ENCODE measurements at regions not wholly inside any gene's neighbourhood (a gene's known extent, or its start where the extent isn't known, plus 50 kb on each side); places are given as distances from the start of the nearest gene placed in this dataset.

DNA sequence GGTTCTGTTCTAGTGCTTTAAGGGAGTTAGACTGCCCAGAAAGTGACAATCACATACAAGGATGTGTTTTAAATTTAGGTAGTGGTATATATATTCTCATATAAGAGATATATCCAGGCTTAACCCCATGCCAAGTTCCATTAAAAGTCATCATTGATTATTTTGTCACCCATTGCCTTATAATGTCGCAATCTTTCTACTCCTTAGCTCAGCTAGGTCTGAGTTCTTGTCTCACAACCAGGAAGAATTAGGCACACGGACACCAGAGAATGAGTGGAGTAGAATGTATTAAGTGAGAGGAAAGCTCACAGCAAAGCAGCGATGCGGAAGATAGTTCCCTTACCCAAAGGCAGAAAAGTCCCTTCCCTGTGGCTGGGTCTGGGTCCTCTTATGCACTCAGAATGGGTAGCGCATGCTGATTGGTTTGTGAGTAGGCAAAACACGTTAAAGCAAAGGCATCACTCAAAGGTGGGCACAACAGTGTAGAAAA, 197.2 kb upstream of the AHR start:
- H3K9me3 Mint-ChIP-seq (ENCODE audit: unreplicated experiment): no peaks in the 10 kb centered on the region
- TF ChIP-seq, protein P1, sequence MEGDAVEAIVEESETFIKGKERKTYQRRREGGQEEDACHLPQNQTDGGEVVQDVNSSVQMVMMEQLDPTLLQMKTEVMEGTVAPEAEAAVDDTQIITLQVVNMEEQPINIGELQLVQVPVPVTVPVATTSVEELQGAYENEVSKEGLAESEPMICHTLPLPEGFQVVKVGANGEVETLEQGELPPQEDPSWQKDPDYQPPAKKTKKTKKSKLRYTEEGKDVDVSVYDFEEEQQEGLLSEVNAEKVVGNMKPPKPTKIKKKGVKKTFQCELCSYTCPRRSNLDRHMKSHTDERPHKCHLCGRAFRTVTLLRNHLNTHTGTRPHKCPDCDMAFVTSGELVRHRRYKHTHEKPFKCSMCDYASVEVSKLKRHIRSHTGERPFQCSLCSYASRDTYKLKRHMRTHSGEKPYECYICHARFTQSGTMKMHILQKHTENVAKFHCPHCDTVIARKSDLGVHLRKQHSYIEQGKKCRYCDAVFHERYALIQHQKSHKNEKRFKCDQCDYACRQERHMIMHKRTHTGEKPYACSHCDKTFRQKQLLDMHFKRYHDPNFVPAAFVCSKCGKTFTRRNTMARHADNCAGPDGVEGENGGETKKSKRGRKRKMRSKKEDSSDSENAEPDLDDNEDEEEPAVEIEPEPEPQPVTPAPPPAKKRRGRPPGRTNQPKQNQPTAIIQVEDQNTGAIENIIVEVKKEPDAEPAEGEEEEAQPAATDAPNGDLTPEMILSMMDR (IDR thresholded peaks at IDR 0.05; ENCODE audit: unreplicated experiment): no peak
- no peak overlapping the region for H3K4me3 Mint-ChIP-seq (ENCODE audit: unreplicated experiment)
- H3K27ac Mint-ChIP-seq (ENCODE audit: unreplicated experiment): no peak overlapping the region
- H3K36me3 Mint-ChIP-seq (ENCODE audit: low read depth, unreplicated experiment): no peaks in the 10 kb centered on the region
- no peaks in the 10 kb centered on the region for H3K27me3 Mint-ChIP-seq (ENCODE audit: unreplicated experiment)
- no peaks in the 10 kb centered on the region for H3K4me1 Mint-ChIP-seq (ENCODE audit: unreplicated experiment)
- no peak for DNase-seq (ENCODE audit: low spot score)

- Mint-ChIP-seq H3K9me3 (ENCODE audit: unreplicated experiment) (no peaks in the 10 kb centered on the region), H3K36me3 (ENCODE audit: low read depth, unreplicated experiment) (no peaks in the 10 kb centered on the region), H3K4me1 (ENCODE audit: unreplicated experiment) (no peaks in the 10 kb centered on the region), H3K27ac (ENCODE audit: unreplicated experiment) (no peak overlapping the region), H3K27me3 (ENCODE audit: unreplicated experiment) (no peaks in the 10 kb centered on the region), H3K4me3 (ENCODE audit: unreplicated experiment) (no peak overlapping the region)
- TF ChIP-seq, protein P1 (IDR thresholded peaks at IDR 0.05; ENCODE audit: unreplicated experiment): no peak
- no peak for DNase-seq (ENCODE audit: low spot score)
Observed at GRCh38 chr7:17103170-17103569, 195.3 kb upstream of the AHR start.

- H3K27ac Mint-ChIP-seq (ENCODE audit: unreplicated experiment): no peak overlapping the region
- no peaks in the 10 kb centered on the region for H3K4me1 Mint-ChIP-seq (ENCODE audit: unreplicated experiment)
- H3K4me3 Mint-ChIP-seq (ENCODE audit: unreplicated experiment): no peak overlapping the region
- H3K9me3 Mint-ChIP-seq (ENCODE audit: unreplicated experiment): no peaks in the 10 kb centered on the region
- no peaks in the 10 kb centered on the region for H3K36me3 Mint-ChIP-seq (ENCODE audit: low read depth, unreplicated experiment)
- no peaks in the 10 kb centered on the region for H3K27me3 Mint-ChIP-seq (ENCODE audit: unreplicated experiment)
- TF ChIP-seq, protein P1 (IDR thresholded peaks at IDR 0.05; ENCODE audit: unreplicated experiment): no peak
- DNase-seq (ENCODE audit: low spot score): no peak
Observed at GRCh38 chr7:17103984-17104383, 194.5 kb upstream of the AHR start.

DNA sequence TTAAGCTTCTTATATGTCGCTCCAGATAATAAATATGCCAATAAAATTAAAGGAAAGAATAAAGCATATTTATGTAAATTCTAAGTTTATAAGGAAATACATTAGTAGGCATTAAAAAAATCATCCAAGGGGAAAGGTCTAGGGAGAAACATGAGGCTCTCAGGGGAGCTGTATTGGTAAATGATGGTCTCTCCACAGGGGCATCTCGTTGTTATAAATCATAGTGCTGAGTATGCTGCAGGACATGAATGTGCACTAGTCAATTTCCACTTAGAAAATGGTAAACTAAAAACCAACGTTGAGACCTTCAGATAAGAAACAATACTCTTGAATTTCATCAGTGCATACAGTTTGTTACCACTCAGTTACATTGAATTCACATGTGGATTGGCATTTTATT, 194.0 kb upstream of the AHR start:
- no peaks in the 10 kb centered on the region for H3K36me3 Mint-ChIP-seq (ENCODE audit: low read depth, unreplicated experiment)
- no peaks in the 10 kb centered on the region for H3K9me3 Mint-ChIP-seq (ENCODE audit: unreplicated experiment)
- no peak for DNase-seq (ENCODE audit: low spot score)
- no peaks in the 10 kb centered on the region for H3K4me1 Mint-ChIP-seq (ENCODE audit: unreplicated experiment)
- H3K4me3 Mint-ChIP-seq (ENCODE audit: unreplicated experiment): no peak overlapping the region
- H3K27ac Mint-ChIP-seq (ENCODE audit: unreplicated experiment): no peak overlapping the region
- TF ChIP-seq, protein P1 (IDR thresholded peaks at IDR 0.05; ENCODE audit: unreplicated experiment): no peak
- H3K27me3 Mint-ChIP-seq (ENCODE audit: unreplicated experiment): no peaks in the 10 kb centered on the region

DNA sequence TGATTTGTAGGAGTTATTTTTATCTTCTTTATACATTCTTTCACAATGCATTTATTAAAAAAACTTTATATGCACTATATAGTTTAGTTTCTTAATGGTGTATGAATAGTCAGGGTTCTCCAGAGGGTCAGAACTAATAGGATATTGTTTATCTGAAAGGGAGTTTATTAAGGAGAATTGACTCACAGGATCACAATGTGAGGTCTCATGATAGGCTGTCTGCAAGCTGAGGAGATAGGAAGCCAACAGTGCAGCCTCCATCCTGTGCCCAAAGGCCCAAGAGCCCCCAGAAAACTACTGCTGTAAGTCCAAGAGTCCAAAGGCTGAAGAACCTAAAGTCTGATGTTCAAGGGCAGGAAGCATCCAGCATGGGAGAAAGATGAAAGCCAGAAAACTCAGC, 192.8 kb upstream of the AHR start:
- no peak overlapping the region for H3K4me3 Mint-ChIP-seq (ENCODE audit: unreplicated experiment)
- H3K36me3 Mint-ChIP-seq (ENCODE audit: low read depth, unreplicated experiment): no peaks in the 10 kb centered on the region
- H3K27me3 Mint-ChIP-seq (ENCODE audit: unreplicated experiment): no peaks in the 10 kb centered on the region
- H3K9me3 Mint-ChIP-seq (ENCODE audit: unreplicated experiment): no peaks in the 10 kb centered on the region
- no peak overlapping the region for H3K27ac Mint-ChIP-seq (ENCODE audit: unreplicated experiment)
- no peaks in the 10 kb centered on the region for H3K4me1 Mint-ChIP-seq (ENCODE audit: unreplicated experiment)
- DNase-seq (ENCODE audit: low spot score): no peak
- TF ChIP-seq, protein P1 (IDR thresholded peaks at IDR 0.05; ENCODE audit: unreplicated experiment): no peak
